Adrenal gland (tissue), 9 donors: ENCODE measurements at regions not wholly inside any gene's neighbourhood (a gene's known extent, or its start where the extent isn't known, plus 50 kb on each side); places are given as distances from the start of the nearest gene placed in this dataset.

ENCODE experiments used
- DNase-seq, 7 donors: peaks; one replicate each; pipeline ENCODE4 v3.0.0-alpha.2; 2019 to 2020
- H3K27ac ChIP-seq, 5 donors: fragments of 200-600 bp; sonication (generic) in 4 of 5; 1 replicate in 3 of 5; 2 replicates in 2 of 5; pipeline versions ENCODE4 v1.5.1 to v1.8.0; 2016 to 2020; ENCODE audit warnings: mild to moderate bottlenecking in 1 of 5
- H3K27me3 ChIP-seq: fragments of 200-600 bp; 2 replicates; pipeline ENCODE4 v1.8.0; 2021
- H3K36me3 ChIP-seq, 2 donors: fragments of 200-600 bp; replicated peaks in 1 of 2; 1 replicate in 1 of 2; 2 replicates in 1 of 2; pipeline versions ENCODE4 v1.5.1 to v1.8.0; 2018 to 2022
- H3K4me1 ChIP-seq, 2 donors: fragments of 200-600 bp; replicated peaks in 1 of 2; 1 replicate in 1 of 2; 2 replicates in 1 of 2; pipeline versions ENCODE4 v1.5.1 to v1.8.0; 2018 to 2021
- H3K4me3 ChIP-seq, 4 donors: fragments of 200-600 bp; sonication (generic) in 3 of 4; one replicate each; pipeline ENCODE4 v1.5.1; 2016 to 2018
- H3K9me3 ChIP-seq, 3 donors: fragments of 200-600 bp; sonication (generic) in 1 of 3; replicated peaks in 1 of 3; 1 replicate in 2 of 3; 2 replicates in 1 of 3; pipeline versions ENCODE4 v1.5.1 to v1.8.0; 2016 to 2021
- CTCF ChIP-seq, 6 experiments: fragments of 450-650 bp in 4 of 6; fragments of 200-600 bp in 2 of 6; sonication (generic) in 1 of 6; IDR thresholded peaks; 1 replicate in 5 of 6; 2 replicates in 1 of 6; pipeline versions ENCODE4 v1.5.1 to v1.8.0; 2016 to 2021; ENCODE audit warnings: antibody characterized with exemption in 6 of 6, mild to moderate bottlenecking in 2 of 6, moderate library complexity in 1 of 6
- POLR2A ChIP-seq, 2 donors: fragments of 450-650 bp; IDR thresholded peaks; one replicate each; pipeline ENCODE4 v1.6.1; 2017; ENCODE audit warnings: antibody characterized with exemption in 2 of 2, mild to moderate bottlenecking in 2 of 2, moderate library complexity in 1 of 2
- WGBS, 4 donors: extraction: QIAGEN DNeasy Blood & Tissue Kit in 2 of 4; methylation state at CpG; one replicate each; pipeline versions ENCODE4 v1.1.5 to v1.1.7; 2013 to 2017; 5-methylcytosine and 5-hydroxymethylcytosine counted together
- intact Hi-C, 2 donors: fragments of 100-400 bp; cut with DNase I; formaldehyde crosslinking; loops; one replicate each; pipeline versions ENCODE4 v1.14.1 to v1.15.0; 2022 to 2023
- donor health status: healthy with polysubstance abuse.
- donor health status: Bipolar disorder and iron deficiency.
- donor health status: DM: yes; HTN: yes; CAD: no.
- donor health status: DM: no; HTN: no; CAD: no.
- donor health status: DM: no; HTN: no; CAD: no.

- intact Hi-C loops, result no loop called here
- no peak for TF ChIP-seq CTCF (IDR thresholded peaks at IDR 0.05)
- no peak for TF ChIP-seq POLR2A (IDR thresholded peaks at IDR 0.05)
- Histone ChIP-seq H3K9me3 (no peaks in the 10 kb centered on the region), H3K36me3 (no peaks in the 10 kb centered on the region), H3K27ac (no peak overlapping the region), H3K4me3 (no peak overlapping the region), H3K4me1 (no peaks in the 10 kb centered on the region), H3K27me3 (no peaks in the 10 kb centered on the region)
- DNase-seq, result no peak
- 76 to 80% (median 79%) methylated on average over 16 to 17 of the region's 17 CpGs for WGBS, 4 donors
Observed at GRCh38 chr3:181839039-181839915, 127.6 kb downstream of the SOX2 start.

GRCh38 chr3:181839916-181840297, 128.2 kb downstream of the SOX2 start:
- Histone ChIP-seq H3K27me3 (no peaks in the 10 kb centered on the region), H3K4me1 (no peaks in the 10 kb centered on the region), H3K36me3 (no peaks in the 10 kb centered on the region), H3K4me3 (no peak overlapping the region), H3K27ac (no peak overlapping the region), H3K9me3 (no peaks in the 10 kb centered on the region)
- intact Hi-C loops, result no loop called here
- WGBS, 4 donors, result 64 to 80% (median 74%) methylated on average over 3 of the region's 3 CpGs
- no peak for TF ChIP-seq POLR2A (IDR thresholded peaks at IDR 0.05)
- TF ChIP-seq CTCF (IDR thresholded peaks at IDR 0.05), result no peak
- DNase-seq, result no peak

- H3K4me3 ChIP-seq, result no peak overlapping the region
- H3K36me3 ChIP-seq, result no peaks in the 10 kb centered on the region
- no peak for TF ChIP-seq CTCF (IDR thresholded peaks at IDR 0.05)
- TF ChIP-seq POLR2A (IDR thresholded peaks at IDR 0.05), result no peak
- no peaks in the 10 kb centered on the region for H3K27me3 ChIP-seq
- intact Hi-C loops, result no loop called here
- DNase-seq, result no peak
- WGBS, 4 donors, result 85 to 89% (median 88%) methylated on average over 3 of the region's 3 CpGs
- H3K27ac ChIP-seq, result no peak overlapping the region
- no peaks in the 10 kb centered on the region for H3K4me1 ChIP-seq
- no peaks in the 10 kb centered on the region for H3K9me3 ChIP-seq
Observed at GRCh38 chr3:181844211-181844610, 132.5 kb downstream of the SOX2 start.

- no peaks in the 10 kb centered on the region for H3K36me3 ChIP-seq
- no peak for DNase-seq
- no peaks in the 10 kb centered on the region for H3K27me3 ChIP-seq
- TF ChIP-seq POLR2A (IDR thresholded peaks at IDR 0.05) (no peak), CTCF (IDR thresholded peaks at IDR 0.05) (no peak)
- no peaks in the 10 kb centered on the region for H3K9me3 ChIP-seq
- no peak overlapping the region for H3K27ac ChIP-seq
- 89 to 96% (median 93%) methylated on average over 3 of the region's 3 CpGs for WGBS, 4 donors
- no peak overlapping the region for H3K4me3 ChIP-seq
- intact Hi-C loops, result no loop called here
- no peaks in the 10 kb centered on the region for H3K4me1 ChIP-seq
Observed at GRCh38 chr3:181847276-181847675, 135.6 kb downstream of the SOX2 start.
